Bronchial epithelial cell (primary cell): ENCODE measurements at regions not wholly inside any gene's neighbourhood (a gene's known extent, or its start where the extent isn't known, plus 50 kb on each side); places are given as distances from the start of the nearest gene placed in this dataset.

Experiments used
- DNase-seq: peaks from one replicate; pipeline ENCODE4 v3.0.0-alpha.2; 2010; ENCODE audit warnings: low read depth
- FAIRE-seq: peaks from 2 replicates; lab custom pipeline; 2011; peaks lifted over from hg19 to GRCh38; lab: Jason Lieb, UNC
- H3K27me3 ChIP-seq: 2 replicates; pipeline ENCODE4 v1.5.1; 2011; ENCODE audit warnings: low read length; ENCODE audit not compliant: control insufficient read depth, insufficient read depth
- H3K36me3 ChIP-seq: 2 replicates; pipeline ENCODE4 v1.5.1; 2011; ENCODE audit warnings: low read length; ENCODE audit not compliant: control insufficient read depth, insufficient read depth
- H3K4me3 ChIP-seq: 2 replicates; pipeline ENCODE4 v1.5.1; 2011; ENCODE audit warnings: mild to moderate bottlenecking, low read depth, low read length, control low read depth
- CTCF ChIP-seq: IDR thresholded peaks from 2 replicates; pipeline ENCODE4 v1.5.1; 2011; ENCODE audit warnings: mild to moderate bottlenecking, moderate library complexity, low read length, control low read depth, inconsistent platforms; ENCODE audit not compliant: insufficient read depth, severe bottlenecking

- Histone ChIP-seq H3K36me3 (no peaks in the 10 kb centered on the region), H3K27me3 (no peaks in the 10 kb centered on the region), H3K4me3 (no peak overlapping the region)
- DNase-seq = no peak
- TF ChIP-seq CTCF = no peak
- no peak for FAIRE-seq
Observed at GRCh38 chr7:52498366-52498765, 537.1 kb upstream of the POM121L12 start.

GRCh38 chr7:52486267-52486666, 549.2 kb upstream of the POM121L12 start:
- Histone ChIP-seq H3K27me3 (no peaks in the 10 kb centered on the region), H3K4me3 (no peak overlapping the region), H3K36me3 (no peaks in the 10 kb centered on the region)
- DNase-seq (no peak), FAIRE-seq (no peak)
- no peak for TF ChIP-seq CTCF

GRCh38 chr7:52482076-52482475, 553.4 kb upstream of the POM121L12 start:
- H3K36me3 ChIP-seq = no peaks in the 10 kb centered on the region
- DNase-seq (peak; percentile 10), FAIRE-seq (no peak)
- H3K27me3 ChIP-seq = no peaks in the 10 kb centered on the region
- no peak overlapping the region for H3K4me3 ChIP-seq
- TF ChIP-seq CTCF = no peak

GRCh38 chr7:52481571-52481970, 553.9 kb upstream of the POM121L12 start:
- H3K27me3 ChIP-seq = no peaks in the 10 kb centered on the region
- no peak for TF ChIP-seq CTCF
- H3K36me3 ChIP-seq = no peaks in the 10 kb centered on the region
- no peak for DNase-seq
- FAIRE-seq = no peak
- H3K4me3 ChIP-seq = no peak overlapping the region

GRCh38 chr7:52479990-52480389, 555.4 kb upstream of the POM121L12 start:
- FAIRE-seq (no peak), DNase-seq (no peak)
- no peaks in the 10 kb centered on the region for H3K27me3 ChIP-seq
- TF ChIP-seq CTCF = no peak
- no peaks in the 10 kb centered on the region for H3K36me3 ChIP-seq
- no peak overlapping the region for H3K4me3 ChIP-seq

- no peaks in the 10 kb centered on the region for H3K27me3 ChIP-seq
- H3K4me3 ChIP-seq = no peak overlapping the region
- no peaks in the 10 kb centered on the region for H3K36me3 ChIP-seq
- no peak for TF ChIP-seq CTCF
- FAIRE-seq (no peak), DNase-seq (no peak)
Observed at GRCh38 chr7:52475001-52475582, 560.3 kb upstream of the POM121L12 start.
